Ovary (tissue), 7 donors: ENCODE measurements at regions not wholly inside any gene's neighbourhood (a gene's known extent, or its start where the extent isn't known, plus 50 kb on each side); places are given as distances from the start of the nearest gene placed in this dataset.

Source experiments
- DNase-seq, 5 donors: peaks; one replicate each; pipeline ENCODE4 v3.0.0-alpha.2; 2019 to 2020
- H3K27ac ChIP-seq, 2 donors: fragments of 200-600 bp; one replicate each; pipeline versions ENCODE4 v1.5.1 to v1.8.0; 2019 to 2022
- H3K27me3 ChIP-seq: fragments of 200-600 bp; one replicate; pipeline ENCODE4 v1.8.0; 2022
- H3K36me3 ChIP-seq: fragments of 200-600 bp; sonication (generic); one replicate; pipeline ENCODE4 v1.5.1; 2019
- H3K4me1 ChIP-seq: one replicate; pipeline ENCODE4 v1.8.1; 2013; ENCODE audit warnings: mild to moderate bottlenecking, moderate library complexity; ENCODE audit not compliant: insufficient read depth
- H3K4me3 ChIP-seq: fragments of 200-600 bp; sonication (generic); one replicate; pipeline ENCODE4 v1.5.1; 2017
- H3K9me3 ChIP-seq, 2 donors: fragments of 200-600 bp in 1 of 2; sonication (generic) in 1 of 2; one replicate each; pipeline versions ENCODE4 v1.5.1 to v1.8.1; 2013 to 2019; ENCODE audit warnings: mild to moderate bottlenecking in 1 of 2, moderate library complexity in 1 of 2
- EP300 ChIP-seq: sonication (generic); formaldehyde crosslinking; IDR thresholded peaks from one replicate; pipeline ENCODE4 v1.6.1; 2017; ENCODE audit warnings: antibody characterized with exemption
- POLR2A ChIP-seq: fragments of 450-650 bp; IDR thresholded peaks from one replicate; pipeline ENCODE4 v1.6.1; 2017; ENCODE audit warnings: antibody characterized with exemption, mild to moderate bottlenecking, moderate library complexity
- WGBS, 3 donors: extraction: QIAGEN DNeasy Blood & Tissue Kit in 1 of 3; methylation state at CpG; one replicate each; pipeline versions ENCODE4 v1.1.5 to v1.1.7; 2013 to 2017; 5-methylcytosine and 5-hydroxymethylcytosine counted together
- intact Hi-C, 4 donors: fragments of 100-400 bp; cut with DNase I; formaldehyde crosslinking; loops; one replicate each; pipeline versions ENCODE4 v1.11.0 to v1.15.1; 2022 to 2023
- TF ChIP-seq, protein P1 (sequence below), 3 donors: fragments of 450-650 bp in 2 of 3; fragments of 200-600 bp in 1 of 3; IDR thresholded peaks; one replicate each; pipeline versions ENCODE4 v1.5.1 to v1.8.0; 2016 to 2022; ENCODE audit warnings: antibody characterized with exemption in 3 of 3, mild to moderate bottlenecking in 1 of 3
- donor health status: DM: no; HTN: no; CAD: no; lungs with moderate emphysema.
- donor health status: DM: no; HTN: no; CAD: no.
- donor health status: Bipolar disorder and iron deficiency.
- donor health status: DM: no; HTN: no; CAD: no.
- donor health status: DM: yes; HTN: yes; CAD: no.

DNA sequence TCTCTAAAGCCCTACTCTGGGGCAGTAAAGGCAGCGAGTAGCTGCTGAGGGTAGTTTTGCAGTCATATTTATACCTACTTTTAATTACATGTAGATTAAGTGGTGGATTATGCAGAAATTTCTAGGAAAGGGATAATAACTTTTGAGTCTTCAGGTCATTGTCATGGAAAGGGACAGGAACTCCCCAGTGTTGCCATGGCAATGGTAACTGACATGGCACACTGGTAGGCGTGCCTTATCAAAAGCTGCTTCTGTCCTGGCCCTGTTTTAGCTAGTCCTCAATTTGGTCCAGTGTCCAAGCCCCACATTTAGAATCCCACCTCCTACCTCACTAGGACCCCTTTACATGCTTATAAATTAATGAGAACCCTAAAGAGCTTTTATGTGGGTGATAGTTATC, 303.1 kb downstream of the VRK1 start:
- TF ChIP-seq, protein P1, sequence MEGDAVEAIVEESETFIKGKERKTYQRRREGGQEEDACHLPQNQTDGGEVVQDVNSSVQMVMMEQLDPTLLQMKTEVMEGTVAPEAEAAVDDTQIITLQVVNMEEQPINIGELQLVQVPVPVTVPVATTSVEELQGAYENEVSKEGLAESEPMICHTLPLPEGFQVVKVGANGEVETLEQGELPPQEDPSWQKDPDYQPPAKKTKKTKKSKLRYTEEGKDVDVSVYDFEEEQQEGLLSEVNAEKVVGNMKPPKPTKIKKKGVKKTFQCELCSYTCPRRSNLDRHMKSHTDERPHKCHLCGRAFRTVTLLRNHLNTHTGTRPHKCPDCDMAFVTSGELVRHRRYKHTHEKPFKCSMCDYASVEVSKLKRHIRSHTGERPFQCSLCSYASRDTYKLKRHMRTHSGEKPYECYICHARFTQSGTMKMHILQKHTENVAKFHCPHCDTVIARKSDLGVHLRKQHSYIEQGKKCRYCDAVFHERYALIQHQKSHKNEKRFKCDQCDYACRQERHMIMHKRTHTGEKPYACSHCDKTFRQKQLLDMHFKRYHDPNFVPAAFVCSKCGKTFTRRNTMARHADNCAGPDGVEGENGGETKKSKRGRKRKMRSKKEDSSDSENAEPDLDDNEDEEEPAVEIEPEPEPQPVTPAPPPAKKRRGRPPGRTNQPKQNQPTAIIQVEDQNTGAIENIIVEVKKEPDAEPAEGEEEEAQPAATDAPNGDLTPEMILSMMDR (IDR thresholded peaks at IDR 0.05) = no peak
- no peak for TF ChIP-seq EP300
- 74 to 77% (median 77%) methylated on average over 2 of the region's 2 CpGs for WGBS, 3 donors
- no peak for DNase-seq
- Histone ChIP-seq H3K4me3 (no peak overlapping the region), H3K27ac (no peak overlapping the region), H3K36me3 (no peaks in the 10 kb centered on the region), H3K4me1 (no peaks in the 10 kb centered on the region), H3K9me3 (no peaks in the 10 kb centered on the region), H3K27me3 (no peaks in the 10 kb centered on the region)
- intact Hi-C loops = no loop called here

DNA sequence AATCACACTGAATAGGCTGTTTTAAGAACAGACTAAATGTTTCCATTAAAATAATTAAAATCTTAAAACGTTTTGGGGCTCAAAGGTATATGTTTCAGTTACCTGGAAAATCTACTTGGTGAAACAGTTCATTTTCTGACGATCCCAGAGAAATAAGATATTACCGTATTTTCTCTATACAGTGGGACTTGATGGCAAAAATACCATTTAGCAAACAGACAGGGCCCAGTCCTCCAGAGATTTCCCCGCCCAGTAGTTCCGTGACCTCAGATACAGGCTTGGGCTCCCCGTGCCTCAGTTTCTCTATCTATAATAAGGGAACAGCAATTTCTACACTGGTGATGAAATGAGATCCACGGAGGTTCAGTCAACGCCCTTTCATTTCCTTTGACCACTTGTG, 304.4 kb downstream of the VRK1 start:
- H3K27ac ChIP-seq = no peak overlapping the region
- intact Hi-C loops = no loop called here
- no peaks in the 10 kb centered on the region for H3K9me3 ChIP-seq
- TF ChIP-seq EP300 = no peak
- no peak for TF ChIP-seq POLR2A
- TF ChIP-seq, protein P1 (IDR thresholded peaks at IDR 0.05) = no peak
- H3K27me3 ChIP-seq = no peaks in the 10 kb centered on the region
- no peaks in the 10 kb centered on the region for H3K36me3 ChIP-seq
- no peak overlapping the region for H3K4me3 ChIP-seq
- 56 to 72% (median 67%) methylated on average over 8 of the region's 8 CpGs for WGBS, 3 donors
- DNase-seq = no peak
- H3K4me1 ChIP-seq = no peaks in the 10 kb centered on the region

DNA sequence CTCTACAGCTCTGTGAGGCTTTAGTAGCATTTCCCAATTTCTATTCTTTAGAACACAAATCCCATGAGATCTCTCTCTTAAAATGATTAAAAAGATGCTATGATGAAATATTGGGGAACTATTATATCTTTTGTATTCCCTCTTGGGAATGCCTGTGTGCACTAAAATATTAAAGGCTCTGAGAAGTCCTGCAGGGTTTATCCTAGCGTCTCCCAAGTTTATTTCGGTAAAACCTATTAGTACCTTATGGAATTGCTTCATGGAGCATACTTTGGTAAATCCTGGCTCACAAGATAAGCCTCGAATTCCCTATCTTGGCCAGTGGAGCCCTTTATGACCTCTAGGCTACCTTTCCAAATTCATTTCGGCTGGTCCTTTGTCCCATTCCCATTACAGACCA, 306.8 kb downstream of the VRK1 start:
- Histone ChIP-seq H3K27ac (no peak overlapping the region), H3K4me3 (no peak overlapping the region), H3K9me3 (no peaks in the 10 kb centered on the region), H3K27me3 (no peaks in the 10 kb centered on the region), H3K36me3 (no peaks in the 10 kb centered on the region), H3K4me1 (no peaks in the 10 kb centered on the region)
- intact Hi-C loops = no loop called here
- WGBS, 3 donors = 77 to 82% (median 80%) methylated on average over 4 of the region's 4 CpGs
- TF ChIP-seq POLR2A = no peak
- TF ChIP-seq EP300 = no peak
- DNase-seq = no peak

- no peak overlapping the region for H3K4me3 ChIP-seq
- 57 to 73% (median 63%) methylated on average over 5 of the region's 5 CpGs for WGBS, 3 donors
Observed at GRCh38 chr14:97106166-97106565, 309.0 kb downstream of the VRK1 start.

GRCh38 chr14:97106609-97107008, 309.4 kb downstream of the VRK1 start:
- DNase-seq = no peak
- Histone ChIP-seq H3K27me3 (no peaks in the 10 kb centered on the region), H3K9me3 (no peaks in the 10 kb centered on the region), H3K4me1 (no peaks in the 10 kb centered on the region), H3K27ac (no peak overlapping the region), H3K4me3 (no peak overlapping the region), H3K36me3 (no peaks in the 10 kb centered on the region)
- TF ChIP-seq EP300 (no peak), POLR2A (no peak)
- TF ChIP-seq, protein P1 (IDR thresholded peaks at IDR 0.05) = no peak
- intact Hi-C loops = no loop called here
- WGBS, 3 donors = 72 to 73% (median 73%) methylated on average over 10 of the region's 10 CpGs

More at GRCh38 chr14:97106166-97106565, 309.0 kb downstream of the VRK1 start:
- TF ChIP-seq, protein P1 (IDR thresholded peaks at IDR 0.05) = no peak
- TF ChIP-seq POLR2A = no peak
- TF ChIP-seq EP300 = no peak
- no peak for DNase-seq
- no peak overlapping the region for H3K27ac ChIP-seq
- H3K9me3 ChIP-seq = no peaks in the 10 kb centered on the region
- no peaks in the 10 kb centered on the region for H3K27me3 ChIP-seq
- no peaks in the 10 kb centered on the region for H3K4me1 ChIP-seq
- no peaks in the 10 kb centered on the region for H3K36me3 ChIP-seq
- intact Hi-C loops = no loop called here
